Body of pancreas (tissue), 4 donors: ENCODE measurements at regions not wholly inside any gene's neighbourhood (a gene's known extent, or its start where the extent isn't known, plus 50 kb on each side); places are given as distances from the start of the nearest gene placed in this dataset.

ENCODE experiments used
- ATAC-seq: fragments of 150-250 bp; one replicate; pipeline ENCODE4 v1.9.1; 2016
- DNase-seq, 4 donors: peaks; one replicate each; pipeline ENCODE4 v3.0.0-alpha.2; 2019
- H3K27ac ChIP-seq, 4 donors: fragments of 200-600 bp; sonication (generic); 1 replicate in 3 of 4; 2 replicates in 1 of 4; pipeline versions ENCODE4 v1.5.1 to v1.6.1; 2016 to 2019; ENCODE audit warnings: mild to moderate bottlenecking in 1 of 4, mixed read lengths in 1 of 4, moderate library complexity in 1 of 4
- H3K27me3 ChIP-seq, 2 donors: fragments of 200-600 bp; sonication (generic); one replicate each; pipeline ENCODE4 v1.6.0; 2016; ENCODE audit warnings: mild to moderate bottlenecking in 1 of 2
- H3K36me3 ChIP-seq, 2 donors: fragments of 200-600 bp; sonication (generic); replicated peaks in 1 of 2; 2 replicates each; pipeline ENCODE4 v1.5.1; 2016; ENCODE audit warnings: low read depth in 2 of 2; ENCODE audit not compliant: insufficient read depth in 1 of 2
- H3K4me1 ChIP-seq: fragments of 200-600 bp; sonication (generic); one replicate; pipeline ENCODE4 v1.6.0; 2016
- H3K4me3 ChIP-seq, 2 donors: fragments of 200-600 bp; sonication (generic); 1 replicate in 1 of 2; 2 replicates in 1 of 2; pipeline ENCODE4 v1.5.1; 2016 to 2019
- H3K9me3 ChIP-seq, 3 donors: fragments of 200-600 bp; sonication (generic); 1 replicate in 2 of 3; 2 replicates in 1 of 3; pipeline ENCODE4 v1.5.1; 2016
- CTCF ChIP-seq, 7 experiments: fragments of 450-650 bp in 4 of 7; fragments of 200-600 bp in 3 of 7; sonication (generic) in 3 of 7; IDR thresholded peaks; one replicate each; pipeline ENCODE4 v1.5.1; 2016 to 2019; ENCODE audit warnings: antibody characterized with exemption in 7 of 7
- POLR2A ChIP-seq, 3 donors: fragments of 450-650 bp; IDR thresholded peaks; one replicate each; pipeline ENCODE4 v1.6.1; 2016; ENCODE audit warnings: antibody characterized with exemption in 3 of 3, mild to moderate bottlenecking in 2 of 3
- WGBS, 2 donors: methylation state at CpG; one replicate each; pipeline ENCODE4 v1.1.5; 2017; 5-methylcytosine and 5-hydroxymethylcytosine counted together
- intact Hi-C: fragments of 100-400 bp; cut with DNase I; formaldehyde crosslinking; loops from one replicate; pipeline ENCODE4 v1.15.1; 2023

GRCh38 chr14:104246401-104247335 is 108.3 kb downstream of the KIF26A start:
- no peak overlapping the region for H3K27ac ChIP-seq
- no peak overlapping the region for H3K4me3 ChIP-seq
- H3K27me3 ChIP-seq, result no peaks in the 10 kb centered on the region
- no peaks in the 10 kb centered on the region for H3K36me3 ChIP-seq
- no peaks in the 10 kb centered on the region for H3K4me1 ChIP-seq
- DNase-seq, result peak in 1 of 4 donors; percentile 3
- TF ChIP-seq CTCF (IDR thresholded peaks at IDR 0.05), result no peak
- TF ChIP-seq POLR2A (IDR thresholded peaks at IDR 0.05), result no peak
- ATAC-seq, result no peak
- 80 to 94% methylated on average over 11 to 19 of the region's 19 CpGs for WGBS, 2 donors
- intact Hi-C loops, result no loop called here
- H3K9me3 ChIP-seq, result no peaks in the 10 kb centered on the region

GRCh38 chr14:104247336-104248202 is 109.2 kb downstream of the KIF26A start:
- no peak for TF ChIP-seq CTCF (IDR thresholded peaks at IDR 0.05)
- TF ChIP-seq POLR2A (IDR thresholded peaks at IDR 0.05), result no peak
- Histone ChIP-seq H3K36me3 (no peaks in the 10 kb centered on the region), H3K4me3 (no peak overlapping the region), H3K4me1 (no peaks in the 10 kb centered on the region), H3K27me3 (no peaks in the 10 kb centered on the region), H3K9me3 (no peaks in the 10 kb centered on the region), H3K27ac (no peak overlapping the region)
- no peak for ATAC-seq
- DNase-seq, result peak in 2 of 4 donors; percentile 5 to 6
- WGBS, 2 donors, result 84% methylated on average over 6 to 23 of the region's 24 CpGs
- intact Hi-C loops, result no loop called here

- WGBS, 2 donors, result 81 to 85% methylated on average over 19 to 26 of the region's 26 CpGs
- no peaks in the 10 kb centered on the region for H3K4me1 ChIP-seq
- H3K9me3 ChIP-seq, result no peaks in the 10 kb centered on the region
- ATAC-seq (no peak), DNase-seq (peak in 2 of 4 donors; percentile 3 to 6)
- TF ChIP-seq CTCF (IDR thresholded peaks at IDR 0.05), result no peak
- TF ChIP-seq POLR2A (IDR thresholded peaks at IDR 0.05), result no peak
- H3K4me3 ChIP-seq, result no peak overlapping the region
- H3K27me3 ChIP-seq, result no peaks in the 10 kb centered on the region
- intact Hi-C loops, result no loop called here
- H3K36me3 ChIP-seq, result no peaks in the 10 kb centered on the region
- no peak overlapping the region for H3K27ac ChIP-seq
Measured at GRCh38 chr14:104248203-104249055, 110.0 kb downstream of the KIF26A start.

GRCh38 chr14:104249089-104249488 is 110.7 kb downstream of the KIF26A start:
- peak in 2 of 4 donors; percentile 6 to 7 for DNase-seq

More at GRCh38 chr14:104249089-104249488, 110.7 kb downstream of the KIF26A start:
- Histone ChIP-seq H3K9me3 (no peaks in the 10 kb centered on the region), H3K4me1 (no peaks in the 10 kb centered on the region), H3K27me3 (no peaks in the 10 kb centered on the region), H3K4me3 (no peak overlapping the region), H3K36me3 (no peaks in the 10 kb centered on the region), H3K27ac (no peak overlapping the region)
- 95 to 96% methylated on average over 6 to 8 of the region's 9 CpGs for WGBS, 2 donors
- TF ChIP-seq POLR2A (IDR thresholded peaks at IDR 0.05) (no peak), CTCF (IDR thresholded peaks at IDR 0.05) (no peak)
- no peak for ATAC-seq
- intact Hi-C loops, result no loop called here
